ENCODE measurements at regions not wholly inside any gene's neighbourhood (a gene's known extent, or its start where the extent isn't known, plus 50 kb on each side); places are given as distances from the start of the nearest gene placed in this dataset.
"Not testable (repeated sequence)": the region's sequence is repeated elsewhere in the genome, so short reads cannot be mapped to it uniquely, and the experiment has no call there.

DNA sequence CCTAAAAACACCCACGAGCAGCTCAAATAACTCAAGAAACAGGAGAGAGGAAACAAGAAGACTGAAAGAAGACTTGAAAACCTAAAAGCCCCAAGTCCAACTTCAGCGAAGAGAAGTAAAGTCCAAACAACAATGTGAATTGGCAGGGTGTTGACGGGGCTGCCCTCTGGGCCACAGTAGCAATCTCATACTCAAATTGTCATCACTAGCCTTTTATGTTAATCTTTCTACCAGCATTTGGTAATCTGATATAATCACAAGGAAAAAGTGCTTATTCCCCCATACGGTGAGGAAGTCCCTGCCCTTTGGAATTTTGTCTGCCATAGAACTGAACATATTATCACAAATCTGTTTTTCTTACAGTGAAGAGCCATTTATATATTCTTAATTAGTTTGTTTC lies 51.5 kb upstream of the IFNE start:
- DNase-seq (ENCODE audit: low spot score): no peak

DNA sequence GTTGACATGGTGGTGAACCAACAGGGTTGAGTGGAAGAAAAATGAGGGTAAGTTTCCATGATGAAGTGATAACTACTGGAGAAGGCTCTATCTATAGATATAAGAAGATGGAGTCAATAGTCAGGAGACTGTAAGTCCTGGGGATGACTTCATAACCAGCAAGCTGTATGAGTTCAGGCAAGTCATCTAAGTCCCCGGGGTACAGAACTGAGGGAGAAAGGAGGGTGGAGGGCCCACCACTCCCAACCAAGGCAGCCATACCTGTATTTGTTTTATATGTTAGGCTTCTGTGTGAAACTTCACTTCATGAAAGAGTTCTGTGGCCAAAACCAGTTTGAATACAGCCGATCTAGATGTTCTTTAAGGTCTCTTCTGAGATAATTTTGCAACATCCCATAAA lies 53.3 kb upstream of the IFNE start:
- no peak for DNase-seq (ENCODE audit: low spot score)

DNA sequence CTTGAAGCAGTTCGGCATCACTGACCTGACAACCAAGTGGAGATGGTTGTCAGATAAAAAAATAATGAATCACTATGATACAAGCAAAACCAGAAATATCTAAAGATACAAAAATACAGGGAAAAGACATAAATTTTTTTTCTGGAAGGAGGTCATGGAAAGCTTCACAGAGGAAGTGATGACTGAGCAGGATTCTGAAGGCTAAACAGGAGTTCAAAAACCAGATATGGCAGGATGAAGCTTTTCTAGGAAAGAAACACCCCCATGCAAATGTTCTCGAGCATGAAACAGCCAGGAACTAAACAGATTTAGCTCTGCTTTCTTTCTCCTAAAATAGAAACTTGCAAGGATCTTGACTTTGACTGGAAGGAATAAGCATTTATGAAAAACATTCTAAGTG lies 60.7 kb upstream of the IFNE start:
- no peak for DNase-seq (ENCODE audit: low spot score)

DNA sequence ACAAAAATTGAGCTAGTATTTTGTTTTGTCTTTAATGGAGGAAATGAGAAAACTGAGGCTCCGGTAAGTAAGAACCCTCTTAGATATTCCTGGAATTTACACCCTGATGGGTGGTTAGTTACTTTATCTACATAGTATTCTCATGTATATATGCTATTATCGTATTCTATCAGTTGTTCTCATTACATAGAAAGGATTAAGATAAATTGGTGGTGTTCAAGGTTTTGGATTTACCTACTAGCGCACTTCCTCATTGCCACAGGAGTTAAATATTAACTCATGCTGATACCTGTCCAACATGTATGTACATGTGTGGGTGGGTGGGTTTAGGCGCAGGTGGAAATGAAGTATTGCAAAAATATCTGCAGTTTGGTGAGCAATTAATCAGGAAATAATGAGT lies 61.1 kb upstream of the IFNE start:
- DNase-seq (ENCODE audit: low spot score): no peak

DNA sequence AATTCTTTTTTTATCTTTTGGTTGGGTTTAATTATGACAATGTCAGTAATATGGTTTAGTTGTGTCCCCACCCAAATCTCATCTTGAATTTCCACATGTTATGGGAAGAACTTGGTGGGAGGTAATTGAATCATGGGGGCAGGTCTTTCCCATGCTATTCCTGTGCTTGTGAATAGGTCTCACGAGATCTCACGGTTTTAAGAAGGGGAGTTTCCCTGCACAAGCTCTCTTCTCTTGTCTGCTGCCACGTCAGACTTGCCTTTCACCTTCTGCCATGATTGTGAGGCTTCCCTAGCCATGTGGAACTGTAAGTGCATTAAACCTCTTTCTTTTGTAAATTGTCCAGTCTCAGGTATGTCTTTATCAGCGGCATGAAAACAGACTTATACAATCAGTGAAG lies 61.7 kb upstream of the IFNE start:
- DNase-seq (ENCODE audit: low spot score): not testable (repeated sequence)

DNA sequence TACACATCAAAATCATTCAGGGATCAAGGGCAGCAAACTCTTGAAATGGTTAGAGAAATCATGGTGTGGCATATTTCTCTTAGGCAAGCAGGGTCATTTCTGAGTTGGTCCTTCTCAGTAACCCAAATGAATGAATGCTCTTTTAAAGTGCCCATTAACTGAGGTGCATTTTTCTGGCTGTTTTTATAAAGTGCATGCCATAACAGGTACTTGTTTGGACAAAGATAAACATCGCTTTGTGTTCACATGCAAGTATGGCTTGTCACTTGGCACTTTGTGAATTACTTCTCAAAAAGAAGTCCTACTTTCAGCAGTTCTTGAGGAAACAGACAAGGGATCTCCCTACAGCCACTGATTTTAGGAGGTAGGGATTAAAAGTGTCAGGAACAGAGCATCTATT lies 64.8 kb upstream of the IFNE start:
- no peak for DNase-seq (ENCODE audit: low spot score)

DNA sequence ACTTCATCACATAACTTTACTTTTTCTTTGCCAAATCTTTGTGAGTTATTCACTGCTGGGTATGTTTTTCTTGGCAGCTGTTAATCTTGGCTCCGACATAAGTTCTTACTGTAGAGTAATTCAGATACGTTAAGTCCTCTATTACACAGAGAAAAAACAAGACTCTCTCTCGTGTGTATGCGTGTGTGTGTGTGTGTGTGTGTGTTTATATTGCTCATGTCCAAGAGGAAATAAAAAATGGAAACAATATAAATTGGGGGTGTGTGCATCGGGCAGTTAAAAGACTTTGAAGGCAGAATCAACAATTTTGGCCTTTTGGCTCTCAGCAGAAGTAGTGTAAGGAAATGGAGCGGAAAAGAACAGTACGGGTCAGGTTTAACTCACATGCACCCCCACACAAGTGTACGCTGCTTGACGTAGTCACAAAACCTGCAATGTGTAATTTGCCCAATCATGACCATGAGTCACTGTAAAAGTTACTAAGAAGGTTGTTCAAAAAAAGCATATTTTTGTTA lies 67.2 kb upstream of the IFNE start:
- no peak for DNase-seq (ENCODE audit: low spot score)

DNA sequence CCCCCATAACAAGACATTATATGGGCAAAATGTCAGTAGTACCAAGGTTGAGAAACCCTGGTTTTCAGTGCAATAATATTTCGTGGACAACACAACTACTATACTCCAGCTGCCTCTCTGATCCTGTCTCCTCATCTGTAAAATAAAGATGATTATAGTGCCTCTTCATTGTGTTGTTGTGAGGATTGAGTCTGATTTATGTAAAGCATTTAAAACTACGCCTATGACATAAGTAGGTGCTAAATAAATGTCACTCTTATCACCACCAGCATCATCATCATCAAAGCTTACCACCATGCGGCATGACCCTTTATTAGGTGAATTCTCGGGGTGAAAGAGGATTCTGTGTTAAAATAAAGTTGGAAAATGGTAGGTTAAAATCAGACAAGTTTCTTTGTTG lies 67.8 kb upstream of the IFNE start:
- DNase-seq (ENCODE audit: low spot score): no peak

DNA sequence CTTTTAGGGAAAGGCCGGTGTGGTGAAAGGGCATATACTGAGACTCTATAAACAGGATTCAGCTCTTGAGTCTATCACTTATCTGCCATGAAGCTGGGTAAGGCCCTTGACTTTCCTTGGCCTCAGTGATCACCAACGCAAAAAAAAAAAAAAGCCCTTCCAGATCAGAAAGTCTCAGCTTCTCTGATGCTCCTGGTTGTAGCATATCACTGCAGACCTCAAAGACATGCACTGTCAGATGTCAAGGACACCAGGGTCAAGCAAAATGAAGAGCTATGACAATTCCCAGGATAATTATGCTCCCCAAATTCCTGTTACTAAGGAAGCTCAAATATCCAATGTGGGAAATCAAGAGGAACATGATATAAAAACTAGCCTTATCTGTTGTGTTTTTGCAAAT lies 68.3 kb upstream of the IFNE start:
- no peak for DNase-seq (ENCODE audit: low spot score)

DNA sequence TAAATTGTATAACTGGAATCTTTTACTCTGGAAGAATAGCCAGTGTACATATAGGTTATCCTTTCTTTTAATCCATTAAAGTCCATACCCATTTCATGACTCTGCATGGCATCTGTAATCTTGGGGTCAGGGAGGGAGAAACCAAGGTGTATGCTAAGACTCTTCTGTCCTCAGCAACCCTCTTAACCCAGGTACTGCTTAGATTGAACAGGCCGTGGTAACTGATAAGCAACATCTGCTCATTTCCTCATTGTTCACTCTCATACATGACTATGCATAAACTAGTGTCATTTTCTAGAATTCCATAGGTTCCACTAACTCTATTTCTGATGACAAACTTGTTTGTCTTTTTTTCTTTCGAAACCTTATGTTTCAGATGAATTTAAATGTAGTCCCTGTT lies 69.3 kb upstream of the IFNE start:
- no peak for DNase-seq (ENCODE audit: low spot score)

DNA sequence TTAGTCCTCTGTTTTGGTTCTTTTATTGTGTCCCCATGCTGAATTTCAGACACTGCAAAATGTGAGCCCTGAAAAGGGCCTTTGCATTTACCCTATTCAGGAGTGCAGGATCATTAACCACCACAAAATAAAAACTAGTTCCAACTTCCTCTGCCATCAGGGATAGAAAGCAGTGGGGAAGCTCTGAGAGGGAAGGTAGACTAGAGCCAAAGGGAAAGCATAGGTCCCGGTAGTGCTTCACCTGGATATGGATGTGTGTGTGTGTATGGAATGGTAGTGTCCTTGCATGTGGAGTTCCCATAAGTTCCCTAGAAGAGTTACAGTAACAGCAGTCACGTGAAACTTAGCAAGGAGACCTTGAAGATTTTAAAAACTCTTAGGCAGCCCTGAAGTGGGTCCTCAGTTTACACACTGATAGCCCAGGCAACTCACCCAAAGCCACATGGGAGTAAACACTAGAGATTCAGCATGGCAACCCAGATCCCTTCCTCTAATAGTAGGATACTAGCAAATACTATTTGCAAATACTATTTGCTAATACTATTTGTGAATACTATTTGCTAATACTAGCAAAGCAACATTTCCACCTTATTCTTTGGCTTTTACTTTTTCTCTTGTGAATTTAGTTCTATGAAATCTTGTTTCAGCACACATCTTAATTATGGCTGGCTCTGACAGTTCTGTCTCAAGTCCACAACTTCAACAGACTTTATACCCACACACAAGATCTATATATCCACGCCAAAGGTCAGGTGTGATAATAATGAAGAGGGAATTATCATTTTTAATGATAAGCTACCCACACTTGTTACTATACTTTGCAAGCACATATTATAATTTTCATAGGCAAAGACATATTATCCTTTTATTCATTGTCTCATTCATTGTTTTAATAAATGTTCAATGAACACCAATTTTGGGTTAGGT lies 70.4 kb upstream of the IFNE start:
- DNase-seq (ENCODE audit: low spot score): no peak

DNA sequence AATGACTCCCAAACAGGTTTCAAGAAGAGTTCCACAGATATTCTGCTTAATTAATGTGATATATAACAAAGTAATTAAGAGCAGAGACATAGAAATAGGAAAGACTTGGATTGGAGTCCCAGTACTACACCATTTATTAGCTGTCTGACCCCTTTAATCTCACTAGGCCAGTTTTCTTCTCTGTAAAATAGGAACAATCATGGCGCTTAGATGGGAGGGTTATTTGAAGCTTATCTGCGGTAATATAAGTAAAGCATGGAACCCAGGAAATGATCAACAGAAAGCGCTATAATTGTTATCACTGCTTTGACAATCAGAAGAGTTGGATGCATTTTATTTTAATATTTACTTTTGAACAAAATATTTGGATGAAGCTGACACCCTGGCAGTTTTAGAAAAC lies 71.3 kb upstream of the IFNE start:
- no peak for DNase-seq (ENCODE audit: low spot score)

DNA sequence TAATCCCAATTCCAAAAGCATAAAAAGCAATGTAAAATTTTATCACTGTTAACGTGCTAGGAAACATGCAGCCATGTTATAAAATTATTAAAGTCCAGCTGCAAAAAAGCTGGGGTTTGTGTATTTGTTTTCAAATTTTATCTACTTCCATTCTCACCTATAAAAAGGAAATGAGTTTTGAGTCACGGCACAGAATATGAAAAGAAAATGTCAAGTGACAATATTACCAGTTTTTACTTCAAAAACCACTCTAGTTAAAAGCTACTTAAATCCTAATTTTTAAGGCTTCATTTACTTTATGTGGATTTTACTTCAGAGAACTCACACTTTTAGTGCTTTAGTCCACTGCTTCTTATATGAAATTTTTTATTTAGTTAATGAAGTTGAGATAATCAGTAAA lies 72.7 kb upstream of the IFNE start:
- no peak for DNase-seq (ENCODE audit: low spot score)

DNA sequence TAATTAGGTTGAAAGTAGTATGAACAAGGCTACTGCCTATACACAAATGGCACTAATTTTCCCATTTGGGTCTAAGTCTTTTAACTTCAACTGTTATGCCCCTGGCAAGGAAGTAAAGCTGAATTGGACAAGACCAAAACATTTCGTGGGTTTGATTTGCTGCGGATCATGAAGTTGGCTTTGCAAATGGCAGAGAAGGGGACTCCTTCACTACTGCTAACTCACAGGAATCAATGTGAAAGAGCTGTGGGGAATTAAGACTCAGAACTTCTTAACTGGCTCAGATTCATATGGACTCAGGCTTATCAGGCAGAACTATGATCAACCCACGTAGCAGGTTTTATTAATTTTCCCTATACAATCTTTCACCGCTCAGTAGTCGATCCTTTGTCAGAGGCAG lies 73.8 kb upstream of the IFNE start:
- DNase-seq (ENCODE audit: low spot score): no peak

DNA sequence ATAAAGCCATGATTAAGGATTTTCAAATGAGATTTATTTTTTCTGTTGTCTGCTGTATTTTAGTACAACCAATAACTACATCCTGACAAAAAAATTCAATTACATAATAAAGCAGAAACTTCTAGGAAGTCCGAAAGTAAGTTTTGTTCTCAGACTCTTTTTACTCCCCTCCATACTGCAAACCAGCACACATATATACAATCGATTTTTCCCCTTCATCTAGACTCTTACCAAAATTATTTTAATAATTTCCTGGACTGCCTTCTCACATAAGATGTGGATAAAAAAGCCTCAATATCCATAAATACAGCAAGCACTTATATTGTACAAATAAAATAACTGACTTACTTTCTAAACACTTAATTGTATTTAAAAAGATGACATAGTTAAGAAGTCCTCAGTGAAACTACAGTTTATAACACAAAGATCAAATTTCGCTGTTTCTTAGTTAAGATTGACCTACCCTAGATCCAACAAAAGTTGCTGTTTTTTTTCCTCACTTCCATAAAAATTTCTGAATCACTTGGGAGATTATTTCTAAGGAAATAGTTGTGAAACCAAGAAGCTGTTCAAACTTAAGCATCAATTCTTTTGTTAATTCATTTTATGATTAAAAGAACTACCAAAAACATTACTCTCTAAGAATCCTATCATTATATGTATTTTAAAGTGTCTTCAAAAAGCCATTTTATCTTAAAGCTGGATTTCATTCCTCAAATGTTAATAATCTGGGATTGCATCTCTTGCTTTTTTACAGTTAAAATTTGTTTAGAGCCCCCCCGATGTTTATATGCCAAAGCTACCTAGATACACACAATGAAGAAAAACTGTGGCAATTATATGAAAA lies 74.7 kb upstream of the IFNE start:
- DNase-seq (ENCODE audit: low spot score): no peak

DNA sequence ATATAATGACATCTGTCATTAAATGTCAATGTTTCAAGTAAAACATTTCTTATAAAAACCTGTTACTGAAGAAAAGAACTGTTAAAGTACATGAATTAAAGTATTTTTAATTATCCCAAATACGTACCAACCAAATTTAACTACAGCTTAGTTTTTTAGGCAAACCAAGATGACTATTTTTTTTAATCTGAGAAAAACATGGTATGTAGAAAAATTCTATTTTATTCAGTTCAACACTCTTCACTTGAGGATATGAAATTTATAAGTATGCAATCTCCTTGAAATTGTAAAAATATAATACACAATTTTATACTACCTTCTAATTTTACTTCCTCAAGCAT lies 75.3 kb upstream of the IFNE start:
- DNase-seq (ENCODE audit: low spot score): no peak

DNA sequence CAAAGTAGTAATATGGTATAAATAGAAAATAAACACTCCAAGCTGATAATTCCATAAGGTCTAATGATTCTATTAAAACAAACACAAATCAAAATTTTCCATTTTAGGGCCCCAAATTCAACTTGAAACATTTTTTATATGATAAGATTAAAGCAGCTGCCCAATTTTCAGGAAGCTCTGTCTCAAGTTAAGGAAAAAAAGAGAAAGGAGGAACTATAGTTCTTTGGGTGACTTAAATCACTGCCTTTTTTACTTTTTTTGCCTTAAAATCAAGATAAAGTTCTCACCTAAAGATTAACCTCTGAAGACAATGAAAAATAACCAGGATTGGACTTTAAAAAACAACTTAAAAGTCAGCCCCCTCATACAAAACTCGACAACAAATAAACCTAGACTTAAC lies 76.0 kb upstream of the IFNE start:
- DNase-seq (ENCODE audit: low spot score): no peak

DNA sequence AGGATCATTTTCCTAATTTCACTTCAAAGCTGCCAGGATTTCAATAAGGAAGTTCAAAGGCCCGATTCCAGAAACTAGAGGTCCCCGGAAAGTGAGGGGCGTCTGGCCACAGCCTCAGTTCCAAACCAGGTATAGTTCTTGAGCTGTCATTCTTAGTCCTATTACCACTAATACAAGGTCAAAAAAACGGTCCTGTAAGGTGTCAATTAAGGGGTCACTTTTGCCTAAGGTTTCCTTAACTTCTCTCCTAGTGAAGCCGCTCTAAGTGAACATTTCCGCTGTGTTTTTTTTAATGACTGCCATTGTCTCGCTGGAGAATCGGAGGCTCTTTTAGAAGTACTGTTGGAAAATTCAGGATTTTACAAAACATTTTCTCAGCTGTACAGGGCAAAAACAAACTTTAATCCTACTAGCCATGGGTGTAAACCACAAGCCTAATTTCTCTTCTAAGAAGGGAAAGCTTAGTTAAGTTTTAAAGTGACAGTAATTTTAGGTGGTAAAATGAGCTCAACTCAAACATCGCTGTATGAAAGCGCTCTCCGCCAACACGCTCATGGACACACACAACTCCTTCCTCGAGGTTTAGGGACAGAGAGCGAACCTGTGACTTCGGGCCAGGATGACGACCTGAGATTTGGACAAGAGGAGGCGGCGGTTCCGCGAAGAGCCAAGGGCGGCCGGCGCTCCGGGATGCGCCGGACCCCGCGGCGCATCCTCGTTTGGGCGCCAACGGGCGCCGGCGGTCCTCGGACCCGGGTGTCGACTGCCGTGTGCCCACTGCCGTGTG lies 76.7 kb upstream of the IFNE start:
- DNase-seq (ENCODE audit: low spot score): no peak

DNA sequence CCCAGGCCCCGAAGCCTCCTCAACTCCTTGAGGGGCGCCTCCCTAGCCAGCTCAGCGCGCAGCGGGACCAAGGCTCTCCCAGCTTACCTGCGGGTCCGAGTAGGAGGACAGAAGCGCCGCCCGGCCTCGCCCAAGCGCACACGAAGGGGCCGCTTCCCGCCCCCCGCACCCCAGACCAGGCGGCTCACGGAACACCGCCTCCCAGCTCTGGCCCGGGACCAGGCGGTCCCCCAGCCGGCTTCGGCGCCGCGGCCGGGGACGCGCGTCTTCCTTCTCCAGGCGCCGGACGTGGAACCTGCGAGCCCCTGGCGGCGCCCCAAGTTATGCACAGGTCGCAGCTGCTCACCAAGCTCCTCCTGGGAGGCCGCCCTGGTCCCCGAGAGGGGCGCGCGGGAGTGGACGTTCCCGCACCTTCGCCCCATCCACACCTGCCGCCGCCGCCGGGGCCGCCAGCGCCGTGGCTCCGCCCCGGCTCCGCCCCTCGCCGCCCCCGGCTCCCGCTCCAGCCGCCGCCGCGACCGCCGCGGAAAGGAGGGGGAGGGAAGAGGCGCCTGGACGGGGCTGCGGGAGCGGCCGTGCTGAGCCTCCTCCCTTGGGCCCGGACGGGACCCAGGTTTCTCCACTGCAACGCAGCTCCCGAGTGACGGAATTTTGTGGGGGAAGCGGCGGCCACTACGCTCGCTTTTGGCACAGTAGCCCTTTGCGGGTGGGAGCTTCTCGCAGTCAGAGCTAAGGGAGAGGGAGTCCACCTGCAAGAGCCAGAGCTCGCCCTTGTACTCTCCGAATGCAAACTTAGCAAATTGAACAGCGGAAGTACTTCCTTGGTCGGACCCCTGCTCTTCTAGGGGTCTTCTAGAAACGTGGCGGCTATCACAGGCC lies 77.5 kb upstream of the IFNE start:
- DNase-seq (ENCODE audit: low spot score): no peak

DNA sequence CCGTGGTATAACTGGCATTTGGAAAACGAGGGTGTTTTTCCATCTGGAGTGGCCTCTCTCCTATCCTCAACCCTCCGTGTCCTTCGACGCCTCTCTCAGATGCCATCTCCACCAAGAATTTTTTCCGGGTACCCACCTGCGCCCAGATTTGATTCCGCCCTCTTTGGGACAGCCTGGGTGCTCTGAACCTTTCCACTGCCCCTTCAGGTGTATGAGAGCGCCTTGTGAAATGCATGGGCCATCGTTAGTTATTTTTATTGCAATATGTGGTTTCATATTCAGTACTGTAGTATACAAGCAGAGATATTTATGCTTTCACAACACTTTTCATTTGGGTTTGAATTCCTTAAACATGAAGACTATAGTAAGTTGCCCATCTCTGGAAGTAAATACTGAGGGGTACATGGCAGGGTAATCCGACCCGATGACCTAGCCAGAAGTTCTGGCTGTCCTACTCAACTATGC lies 78.2 kb upstream of the IFNE start:
- no peak for DNase-seq (ENCODE audit: low spot score)

DNA sequence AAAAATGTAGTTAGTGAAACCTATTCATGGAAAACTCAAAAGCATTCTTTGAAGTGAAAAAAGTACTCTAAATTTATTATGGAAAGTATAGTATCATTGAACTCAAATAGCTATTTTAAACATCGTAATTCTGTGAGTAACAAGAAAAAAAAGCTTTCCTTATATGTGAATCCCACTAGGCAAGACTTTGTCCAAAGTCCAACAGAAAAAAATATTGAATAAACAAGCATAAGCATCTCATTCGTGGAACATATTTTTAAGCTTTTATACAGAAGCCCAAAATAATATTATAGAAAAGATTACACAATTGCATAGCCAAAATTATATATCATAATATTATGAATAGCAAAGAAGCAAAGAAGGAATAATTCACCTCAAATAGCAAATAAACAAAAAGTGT lies 79.4 kb upstream of the IFNE start:
- DNase-seq (ENCODE audit: low spot score): no peak

All from SK-N-DZ (cell line).